ENCODE measurements at regions not wholly inside any gene's neighbourhood (a gene's known extent, or its start where the extent isn't known, plus 50 kb on each side); places are given as distances from the start of the nearest gene placed in this dataset.
"Not testable (repeated sequence)": the region's sequence is repeated elsewhere in the genome, so short reads cannot be mapped to it uniquely, and the experiment has no call there.

- TF ChIP-seq CTCF (IDR thresholded peaks at IDR 0.05; ENCODE audit: low read depth, low read length); POLR2A (IDR thresholded peaks at IDR 0.05; ENCODE audit: extremely low read depth, insufficient read length); MYC (IDR thresholded peaks at IDR 0.05; ENCODE audit: low read depth, low read length); MAX (IDR thresholded peaks at IDR 0.05; ENCODE audit: low read depth, low read length): not testable (repeated sequence)
These were observed 73.2 kb downstream of the PCMTD2 start for GRCh38 chr20:64328595-64329250.

All from NB4 (cell line).